NCI-H2196 treated with DMSO at 0.1 percent for 48 hours (cell line): ENCODE measurements at regions not wholly inside any gene's neighbourhood (a gene's known extent, or its start where the extent isn't known, plus 50 kb on each side); places are given as distances from the start of the nearest gene placed in this dataset.
"Not testable (repeated sequence)": the region's sequence is repeated elsewhere in the genome, so short reads cannot be mapped to it uniquely, and the experiment has no call there.

ENCODE experiments used
- DNase-seq: peaks from one replicate; lab custom pipeline; 2025; ENCODE audit not compliant: unreplicated experiment; lab: John Stamatoyannopoulos, UW

DNA sequence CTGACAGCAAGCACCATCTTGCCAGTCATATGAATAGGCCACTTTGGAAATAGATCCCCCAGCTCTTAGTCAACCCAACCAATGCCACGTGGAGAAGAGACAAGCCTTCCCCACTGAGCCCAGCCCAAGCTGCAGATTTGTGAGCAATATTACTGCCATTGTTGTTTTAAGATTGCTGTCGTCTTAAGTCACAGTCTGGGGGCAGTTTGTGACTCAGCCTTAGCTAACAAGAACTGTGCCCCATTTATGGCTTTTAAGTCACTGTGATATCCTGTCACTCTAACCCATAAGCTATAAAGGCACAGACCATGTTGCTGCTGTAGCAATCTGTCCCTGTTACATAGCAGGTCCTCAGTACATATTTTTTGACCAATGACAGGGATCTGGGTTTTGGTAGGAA lies 464.2 kb downstream of the MED13L start:
- no peak for DNase-seq

GRCh38 chr12:115811929-115812328 lies 465.6 kb downstream of the MED13L start:
- DNase-seq: no peak

DNA sequence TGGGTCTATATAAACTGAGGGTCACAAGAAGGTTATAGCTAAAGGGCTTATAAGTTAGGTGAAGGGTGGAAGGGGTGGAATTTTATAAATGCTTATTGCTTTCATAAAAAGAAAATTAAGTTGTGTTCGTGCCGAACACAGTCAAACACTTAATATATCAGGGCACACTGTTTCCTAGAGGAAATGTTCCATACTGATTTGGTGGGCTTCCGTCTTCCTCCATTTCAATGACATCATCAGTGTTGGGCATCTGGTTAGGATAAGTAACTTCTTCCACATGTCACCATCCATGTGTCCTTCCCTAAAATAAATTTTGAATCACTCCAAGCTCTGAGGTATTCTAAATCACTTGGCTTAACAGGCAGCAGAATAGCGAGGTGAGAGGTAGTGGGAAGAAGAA lies 466.4 kb downstream of the MED13L start:
- no peak for DNase-seq

GRCh38 chr12:115810122-115810901 lies 467.2 kb downstream of the MED13L start:
- no peak for DNase-seq

DNA sequence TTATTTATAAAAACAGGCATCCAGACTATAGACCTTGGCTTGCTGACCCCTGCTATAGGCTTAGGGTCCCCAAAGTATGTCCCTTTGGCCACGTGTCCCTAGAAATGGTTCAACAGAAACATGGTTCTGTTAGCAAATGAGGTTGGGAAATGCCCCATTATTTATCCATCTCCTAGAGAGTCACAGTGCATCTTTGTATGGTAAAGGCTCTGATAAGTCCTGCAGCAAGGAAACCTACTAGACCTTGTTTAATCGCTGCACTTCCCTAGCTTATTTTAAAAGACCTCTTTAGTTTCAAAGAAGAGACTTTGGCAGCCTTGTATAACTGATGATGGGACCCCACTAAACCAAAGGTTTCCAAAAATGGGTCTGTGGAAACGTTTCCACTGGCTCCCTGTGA lies 471.5 kb downstream of the MED13L start:
- DNase-seq: no peak

GRCh38 chr12:115802767-115803166 lies 474.7 kb downstream of the MED13L start:
- DNase-seq: no peak

- DNase-seq: no peak
These were observed 475.6 kb downstream of the MED13L start for GRCh38 chr12:115801871-115802270.

DNA sequence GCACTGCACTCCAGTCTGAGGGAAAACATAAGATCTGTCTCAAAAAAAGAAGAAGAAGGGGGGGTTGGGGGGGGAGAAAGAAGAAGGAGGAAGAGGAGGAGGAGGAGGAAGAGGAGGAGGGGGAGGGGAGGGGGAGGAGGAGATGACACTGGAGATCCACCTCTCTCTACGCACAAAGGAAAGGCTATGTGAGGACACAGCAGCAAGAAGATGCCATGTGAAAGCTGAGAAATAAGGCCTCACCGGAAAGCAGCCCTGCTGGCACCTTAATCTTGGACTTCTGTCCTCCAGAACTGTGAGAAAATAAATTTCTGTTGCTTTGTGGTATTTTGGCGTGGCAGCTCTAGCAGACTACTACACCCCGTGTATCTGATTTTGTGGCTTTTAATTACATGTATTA lies 477.9 kb downstream of the MED13L start:
- no peak for DNase-seq

DNA sequence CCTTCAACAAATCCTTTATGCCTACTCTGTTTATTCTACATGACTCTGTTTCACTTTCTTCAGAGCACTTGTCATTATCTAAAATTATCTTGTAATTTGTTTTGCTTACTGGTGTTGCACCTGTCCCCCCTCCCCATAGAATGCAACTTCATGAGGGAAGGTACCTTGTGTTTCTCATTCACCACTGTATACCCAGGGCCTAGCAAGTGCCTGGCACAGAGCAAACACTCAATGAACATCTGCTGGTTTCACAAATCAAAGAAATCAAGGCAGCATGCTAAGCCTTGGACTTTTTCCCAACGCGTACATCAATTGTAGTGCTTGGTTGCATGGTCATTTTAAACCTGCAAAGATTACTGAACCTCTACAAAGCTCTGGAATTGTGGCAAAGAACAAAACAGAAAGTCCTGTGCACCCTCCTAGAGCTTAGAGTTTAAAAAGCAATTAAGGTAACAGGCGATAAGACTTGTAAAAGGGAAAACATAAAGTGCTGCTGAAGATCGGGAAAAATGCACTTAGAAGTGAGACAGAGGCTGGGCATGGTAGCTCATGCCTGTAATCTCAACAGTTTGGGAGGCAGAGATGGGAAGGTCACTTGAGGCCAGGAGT lies 479.1 kb downstream of the MED13L start:
- no peak for DNase-seq

GRCh38 chr12:115794659-115795081 lies 482.8 kb downstream of the MED13L start:
- no peak for DNase-seq

GRCh38 chr12:115791331-115791730 lies 486.2 kb downstream of the MED13L start:
- DNase-seq: no peak

DNA sequence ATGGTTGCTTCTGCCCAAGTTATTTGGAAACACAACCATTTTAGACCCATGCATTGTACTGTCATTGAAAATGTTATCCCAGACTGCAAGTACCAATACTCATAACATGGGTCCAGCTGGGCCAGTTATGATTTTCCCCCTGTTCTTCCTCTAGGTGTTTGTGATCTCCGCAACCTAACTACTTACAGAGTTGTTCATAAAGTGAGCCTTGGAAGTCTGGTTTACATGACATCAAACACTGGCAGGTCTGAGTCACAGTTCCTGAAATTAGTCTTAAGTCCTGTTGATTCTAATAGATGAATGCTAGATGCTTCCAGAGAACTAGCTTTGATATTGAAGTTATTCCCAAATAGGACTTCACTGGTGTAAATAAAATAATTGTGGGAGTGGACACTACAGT lies 487.0 kb downstream of the MED13L start:
- DNase-seq: no peak

GRCh38 chr12:115786490-115786889 lies 491.0 kb downstream of the MED13L start:
- not testable (repeated sequence) for DNase-seq

DNA sequence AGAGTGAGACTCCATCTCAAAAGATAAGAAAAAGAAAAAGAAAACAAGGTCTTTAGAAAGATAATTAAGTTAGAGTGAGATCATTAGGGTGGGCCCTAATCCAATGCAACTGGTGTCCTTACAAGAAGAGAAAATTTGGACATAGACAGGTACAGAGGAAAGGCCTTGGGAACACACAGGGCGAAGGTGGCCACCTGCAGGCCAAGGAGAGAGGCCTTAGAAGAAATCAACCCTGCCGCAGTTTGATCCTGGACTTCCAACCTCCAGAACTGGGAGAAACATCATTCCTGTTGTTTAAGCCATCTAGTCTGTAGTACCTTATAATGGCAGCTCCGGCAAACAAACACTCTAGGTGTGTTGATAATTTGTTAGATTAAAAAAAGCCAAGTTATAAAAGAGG lies 491.9 kb downstream of the MED13L start:
- no peak for DNase-seq

DNA sequence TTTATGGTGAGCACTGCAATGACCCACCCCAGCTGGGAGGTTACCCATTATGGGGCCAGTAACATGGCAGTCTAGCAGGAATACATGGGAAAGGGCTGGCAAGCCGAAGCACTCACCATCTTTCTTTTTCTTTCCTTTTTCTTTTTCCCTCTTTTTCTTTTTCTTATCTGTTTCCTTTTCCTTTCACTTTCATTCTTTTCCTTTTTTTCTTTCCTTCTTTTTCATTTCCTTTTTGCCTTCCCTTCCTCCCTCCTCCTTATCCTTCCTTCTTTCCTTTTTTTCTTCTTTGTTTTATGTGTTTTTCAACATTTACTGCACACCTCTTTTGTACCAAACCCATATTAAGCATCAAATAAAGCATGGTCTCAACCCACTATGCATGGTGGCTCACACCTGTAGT lies 501.1 kb downstream of the MED13L start:
- no peak for DNase-seq

- DNase-seq: no peak
These were observed 503.2 kb downstream of the MED13L start for GRCh38 chr12:115774148-115774895.

GRCh38 chr12:115771601-115772000 lies 505.9 kb downstream of the MED13L start:
- DNase-seq: no peak

GRCh38 chr12:115771065-115771464 lies 506.4 kb downstream of the MED13L start:
- DNase-seq: peak; percentile 14

DNA sequence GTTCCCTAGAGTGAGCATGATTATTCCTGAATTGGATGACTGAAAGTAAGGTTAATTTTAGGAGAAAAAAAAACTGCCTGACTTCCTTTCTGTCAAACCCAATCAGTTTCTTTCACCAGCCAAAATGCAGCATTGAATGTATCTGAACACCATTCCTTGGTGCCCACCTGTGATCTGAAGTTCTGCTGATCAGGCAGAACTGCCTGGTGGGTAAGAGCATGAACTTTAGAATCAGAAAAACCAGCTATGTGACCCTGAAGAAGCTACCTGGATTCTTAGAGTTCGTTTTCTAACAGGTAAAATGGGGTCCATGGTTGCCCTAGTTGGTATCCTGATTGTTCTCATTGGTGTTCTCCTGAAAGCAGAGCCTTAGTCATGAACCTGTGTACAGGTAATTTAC lies 506.9 kb downstream of the MED13L start:
- DNase-seq: no peak

GRCh38 chr12:115767916-115768315 lies 509.6 kb downstream of the MED13L start:
- no peak for DNase-seq

DNA sequence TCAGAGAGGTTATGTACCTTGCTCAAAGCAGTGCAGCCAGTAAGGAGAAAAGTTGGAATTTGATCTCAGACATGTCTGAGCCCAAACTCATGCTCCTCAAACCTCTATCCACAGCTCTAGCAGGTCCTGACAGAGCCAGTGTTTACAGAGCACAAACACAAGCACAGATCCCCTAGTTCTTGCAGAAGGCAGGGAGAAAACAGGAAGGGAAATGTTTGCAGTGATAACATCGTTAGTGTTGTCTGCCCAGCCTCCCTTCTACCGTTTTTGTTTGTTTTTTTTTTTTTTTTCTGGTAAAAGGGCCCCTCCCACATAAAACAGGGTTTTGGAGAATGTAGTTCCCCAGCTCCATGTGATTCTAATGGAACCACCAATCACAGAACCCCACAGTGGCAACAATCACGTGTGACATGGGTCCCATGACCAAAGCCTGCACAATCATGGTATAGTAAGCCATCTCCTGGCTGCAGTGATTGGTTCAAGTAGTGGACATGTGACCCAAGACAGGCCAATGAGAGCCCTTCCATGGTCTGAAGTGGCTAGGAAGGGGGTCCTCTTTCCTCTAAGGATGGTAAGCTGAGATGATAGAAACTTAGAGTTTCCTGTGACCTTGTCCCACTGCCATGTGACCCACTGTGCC lies 513.4 kb downstream of the MED13L start:
- peak; percentile 34 for DNase-seq

GRCh38 chr12:115763376-115763775 lies 514.1 kb downstream of the MED13L start:
- no peak for DNase-seq
